HG03097 (cell line): ENCODE measurements at regions not wholly inside any gene's neighbourhood (a gene's known extent, or its start where the extent isn't known, plus 50 kb on each side); places are given as distances from the start of the nearest gene placed in this dataset.

ENCODE experiments used
- ATAC-seq: cut with Tn5 transposase; IDR thresholded peaks from one replicate; pipeline ENCODE4 v1.9.1; 2021; ENCODE audit not compliant: unreplicated experiment, low FRiP score

DNA sequence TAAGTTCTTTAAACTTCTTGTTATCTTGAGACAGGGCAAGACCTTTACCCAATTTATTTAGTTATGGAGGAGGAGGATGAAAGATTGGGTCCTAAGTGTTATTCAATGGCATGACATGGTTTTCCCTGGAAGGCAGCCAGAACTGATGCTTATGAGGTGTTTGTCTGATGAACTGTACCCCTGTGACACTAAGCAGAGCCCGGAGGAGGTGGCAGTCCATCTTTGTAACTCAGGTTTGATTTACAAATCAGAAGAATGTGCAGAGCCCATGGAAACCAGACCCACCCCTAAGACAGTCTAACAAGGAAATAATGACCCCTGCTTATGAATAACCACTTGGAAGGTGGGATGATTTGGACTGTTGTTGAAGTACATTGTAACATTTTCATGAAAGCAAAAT is 878.6 kb upstream of the NR2F2 start:
- no peak for ATAC-seq

DNA sequence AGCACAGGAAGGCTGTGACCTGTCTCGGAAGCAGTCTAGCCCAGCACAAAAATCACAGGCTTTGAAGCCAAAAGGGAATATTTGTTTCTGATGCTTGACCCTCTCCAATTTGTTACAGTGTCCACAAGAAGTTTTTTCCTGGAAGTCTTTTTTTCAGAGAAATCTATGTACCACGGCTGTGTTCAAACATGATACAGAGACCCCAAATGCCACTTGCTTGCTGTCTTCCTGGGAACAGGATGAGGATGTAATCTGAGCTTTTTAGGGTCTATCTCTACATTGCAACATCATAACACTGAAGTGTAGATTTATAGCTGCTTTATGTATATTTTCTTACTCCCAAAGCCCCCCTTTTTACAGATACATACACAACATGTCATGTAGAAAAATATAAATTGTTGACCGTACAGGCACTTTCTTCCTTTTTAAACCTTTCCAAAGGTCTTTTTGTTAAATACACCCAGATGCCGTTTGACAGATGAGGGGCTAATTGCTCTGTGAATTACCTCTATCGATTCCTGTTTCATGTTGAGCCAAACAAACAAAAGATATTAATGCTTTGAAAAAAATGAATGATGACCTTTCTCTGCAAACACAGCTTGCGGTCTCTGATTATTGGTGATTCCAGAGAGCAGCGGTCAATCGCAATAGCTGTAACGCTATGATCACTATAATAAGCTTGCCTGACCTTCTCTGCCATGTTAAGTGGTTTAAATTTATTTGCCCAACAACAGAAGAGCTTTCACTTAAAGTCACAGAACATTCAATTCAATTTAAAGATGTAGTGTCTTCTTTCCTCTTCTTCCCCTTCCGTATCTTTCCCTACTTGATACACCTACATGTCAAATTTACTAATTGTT is 875.9 kb upstream of the NR2F2 start:
- no peak for ATAC-seq

DNA sequence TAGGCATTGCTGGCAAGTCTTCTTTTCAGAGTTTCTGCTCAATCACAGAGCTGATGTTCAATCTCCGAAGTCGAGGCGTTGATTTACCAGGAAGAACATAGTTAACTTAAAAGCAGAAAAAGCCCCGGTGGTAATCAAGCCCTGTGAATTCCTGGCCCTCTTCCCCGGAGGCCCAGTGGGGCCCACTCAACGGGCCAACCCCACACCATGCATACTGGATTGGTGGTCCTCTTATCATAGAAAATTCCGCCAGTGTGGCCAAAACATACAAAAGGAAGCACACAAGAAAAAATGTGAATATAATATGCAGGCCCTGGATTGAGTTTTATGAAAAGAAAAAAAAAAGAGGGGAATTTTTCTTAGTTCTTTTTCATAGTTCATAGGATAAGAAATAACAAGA is 873.0 kb upstream of the NR2F2 start:
- no peak for ATAC-seq

DNA sequence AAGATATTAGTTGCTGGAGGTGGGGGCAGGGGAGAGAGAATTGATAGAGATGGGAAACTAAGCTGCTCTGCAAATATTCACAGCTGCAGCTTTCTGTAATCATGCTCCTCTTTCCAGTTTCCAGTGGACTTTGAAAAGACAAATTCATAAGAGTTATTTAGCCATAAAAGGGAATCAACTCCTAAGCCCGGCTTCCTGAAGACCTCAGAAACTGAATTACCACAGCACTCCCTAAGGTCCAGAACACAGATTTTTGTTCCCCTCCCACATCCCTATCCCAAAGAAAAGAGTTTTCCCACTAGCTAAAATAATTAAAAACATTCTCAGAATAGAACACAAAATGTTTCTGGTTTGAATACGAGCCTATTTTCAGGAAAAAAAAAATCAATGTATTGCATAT is 871.8 kb upstream of the NR2F2 start:
- ATAC-seq, result no peak

DNA sequence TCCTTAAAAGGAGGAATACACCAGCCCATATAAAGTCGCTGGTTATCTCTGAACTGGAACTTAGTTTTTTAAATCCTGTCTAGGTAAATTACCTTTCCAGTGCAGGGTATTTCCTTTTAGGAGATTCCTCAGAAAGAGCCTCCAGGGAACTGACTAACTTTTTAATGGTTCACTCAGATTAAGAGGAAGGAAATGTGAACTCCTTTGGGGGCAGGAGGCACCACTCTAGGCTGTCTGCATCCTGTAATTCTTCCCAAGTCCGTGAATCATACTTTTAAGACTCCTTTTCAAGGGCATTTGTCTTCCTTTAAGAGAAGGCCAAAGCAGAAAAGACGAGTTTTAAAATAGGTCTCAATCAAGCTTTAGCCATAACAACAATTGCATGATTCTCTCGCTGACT is 871.2 kb upstream of the NR2F2 start:
- ATAC-seq, result no peak

DNA sequence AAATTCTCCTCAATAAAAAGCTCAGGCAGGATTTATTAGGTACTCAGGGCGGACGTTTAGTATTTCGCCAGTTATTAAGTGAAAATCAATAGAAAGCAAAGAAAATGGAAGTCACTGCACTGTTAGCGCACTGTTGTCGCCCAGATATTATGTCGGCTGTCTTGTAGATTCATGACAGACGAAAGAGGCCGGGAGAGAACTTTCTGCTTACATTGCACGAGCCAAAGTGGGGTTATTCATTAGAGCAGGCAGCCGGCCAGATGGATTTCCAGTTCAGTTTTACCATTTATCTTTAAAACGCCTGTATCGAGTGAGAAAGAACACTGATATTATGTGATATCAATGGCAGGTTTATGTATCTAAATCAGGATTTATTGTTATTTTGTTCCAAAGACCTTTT is 866.0 kb upstream of the NR2F2 start:
- ATAC-seq, result no peak

DNA sequence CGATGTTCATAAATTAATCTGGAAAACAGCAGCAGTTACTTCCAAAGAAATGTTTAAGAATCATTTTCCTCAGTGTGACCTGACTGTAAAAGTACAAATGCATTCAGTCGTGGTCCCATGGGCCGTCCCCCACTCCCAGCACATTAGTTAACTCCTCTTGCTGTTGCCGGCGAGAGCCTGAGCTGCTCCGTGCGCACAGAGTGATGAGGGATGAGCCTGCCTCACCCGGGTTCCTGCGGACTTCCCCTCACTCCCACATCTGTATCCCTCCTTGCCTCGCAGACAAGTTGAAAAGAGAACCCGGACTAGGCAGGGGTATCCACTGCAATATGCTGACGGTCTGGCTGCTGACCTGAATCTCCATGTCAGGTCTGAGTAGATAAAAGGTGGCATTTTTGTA is 861.7 kb upstream of the NR2F2 start:
- ATAC-seq, result no peak

DNA sequence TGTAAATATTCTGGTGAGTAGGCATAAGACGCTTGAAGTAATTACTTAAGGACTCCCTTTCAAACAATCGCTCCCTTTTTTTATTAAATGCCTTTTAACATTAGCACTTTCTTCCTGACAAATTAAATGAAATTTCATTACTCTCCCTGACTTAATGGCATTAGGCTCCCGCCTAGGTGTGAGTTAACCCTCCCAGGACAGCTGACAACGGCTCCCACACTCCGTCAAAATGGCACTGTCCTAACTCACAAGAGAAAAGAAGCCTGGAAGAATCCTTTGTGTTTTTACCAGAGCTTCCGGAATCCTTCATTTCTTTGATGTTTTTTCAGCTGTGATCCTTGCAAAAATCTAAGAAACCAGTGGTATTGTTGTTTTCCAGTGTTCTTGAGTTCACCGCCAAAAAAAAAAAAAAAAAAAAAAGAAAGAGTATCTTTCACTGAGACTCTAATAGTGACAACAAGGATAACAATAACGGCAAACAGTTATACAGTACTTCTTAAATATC is 861.0 kb upstream of the NR2F2 start:
- no peak for ATAC-seq

DNA sequence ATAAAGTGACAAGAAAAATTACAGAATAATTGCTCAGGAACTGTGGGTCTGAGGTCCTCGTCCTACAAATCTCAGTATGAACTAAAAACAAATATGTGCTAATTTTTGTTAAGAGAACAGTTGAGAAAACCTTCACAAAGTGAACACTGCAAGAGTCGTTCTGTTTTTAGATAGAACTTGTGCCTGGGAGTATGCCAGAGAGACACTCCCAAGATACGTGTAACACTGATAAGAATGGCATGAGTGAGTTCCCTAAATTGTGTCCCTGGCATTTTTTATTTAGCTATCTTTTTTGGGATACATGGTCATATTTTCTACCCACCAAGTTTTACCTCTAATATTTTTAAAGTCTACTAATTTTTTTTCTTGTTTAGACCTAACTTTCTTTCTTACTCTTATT is 860.0 kb upstream of the NR2F2 start:
- ATAC-seq, result no peak

DNA sequence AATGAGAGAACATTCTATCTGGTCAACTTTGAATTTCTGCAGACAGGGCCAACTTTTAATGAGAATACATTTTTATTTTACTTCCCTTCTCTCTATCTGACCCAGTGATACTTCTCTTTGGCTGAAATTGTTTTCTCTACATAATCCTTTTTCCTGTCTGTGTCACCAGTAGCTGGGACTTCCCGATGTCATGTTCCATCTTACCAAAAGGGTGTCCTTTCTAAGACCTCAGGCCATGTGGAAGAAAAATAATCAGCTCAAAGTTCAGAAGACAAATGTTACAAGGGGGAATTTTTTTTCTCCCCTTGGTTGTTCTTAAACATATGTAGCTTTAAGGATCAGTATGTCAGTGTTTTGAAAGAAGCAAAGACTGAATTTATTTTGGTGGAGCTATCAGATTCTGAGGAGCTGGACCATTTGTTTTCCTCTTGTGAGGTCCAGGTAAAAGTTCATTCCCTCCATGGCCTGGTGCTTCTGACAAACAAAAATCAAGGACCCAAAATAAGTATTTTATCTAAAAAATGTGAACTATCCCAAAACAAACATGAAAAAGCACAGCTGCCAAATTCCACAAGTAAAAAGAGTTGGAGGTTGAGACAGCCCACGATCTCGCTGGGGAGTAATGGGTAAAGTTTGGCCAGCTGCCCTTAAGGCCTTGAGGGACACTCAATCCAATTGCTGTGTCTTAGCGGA is 859.4 kb upstream of the NR2F2 start:
- ATAC-seq, result no peak

DNA sequence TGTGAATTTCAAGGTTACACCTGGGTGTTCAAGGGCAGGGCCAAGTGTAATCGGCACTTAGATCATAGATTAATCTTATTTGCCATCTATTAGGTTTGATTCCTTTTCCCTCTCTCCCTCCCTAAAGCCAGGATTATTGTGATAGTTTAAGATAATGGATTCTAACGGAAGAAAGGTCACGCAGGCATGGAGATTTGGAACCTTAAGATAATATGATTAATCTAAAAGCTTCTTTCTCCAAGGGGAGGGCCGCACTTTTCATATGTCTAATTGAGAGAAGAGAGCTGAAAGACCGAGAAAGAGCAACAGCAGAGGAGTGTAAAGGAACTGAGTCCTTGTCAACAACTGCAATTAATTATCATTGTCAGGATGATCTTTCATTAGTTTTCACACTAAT is 858.8 kb upstream of the NR2F2 start:
- ATAC-seq, result no peak

DNA sequence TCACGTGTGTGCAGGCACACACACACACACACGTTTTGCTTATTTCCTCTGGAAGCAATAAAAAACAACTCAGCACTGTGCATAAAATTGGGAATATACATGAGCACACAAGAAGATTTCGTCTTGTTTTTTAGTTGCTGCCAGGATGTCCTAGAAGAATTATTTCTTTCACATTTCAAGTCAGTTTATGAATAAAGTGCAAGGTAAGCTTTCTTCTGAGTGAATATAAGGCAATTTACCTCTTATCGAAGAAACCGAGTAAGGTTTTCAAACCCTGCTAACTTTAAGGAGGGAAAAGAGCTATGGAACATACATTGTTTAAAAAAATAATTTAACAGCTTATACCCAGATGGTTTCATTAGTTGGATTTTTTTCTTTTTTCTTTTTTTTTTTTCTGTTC is 855.4 kb upstream of the NR2F2 start:
- ATAC-seq, result no peak

DNA sequence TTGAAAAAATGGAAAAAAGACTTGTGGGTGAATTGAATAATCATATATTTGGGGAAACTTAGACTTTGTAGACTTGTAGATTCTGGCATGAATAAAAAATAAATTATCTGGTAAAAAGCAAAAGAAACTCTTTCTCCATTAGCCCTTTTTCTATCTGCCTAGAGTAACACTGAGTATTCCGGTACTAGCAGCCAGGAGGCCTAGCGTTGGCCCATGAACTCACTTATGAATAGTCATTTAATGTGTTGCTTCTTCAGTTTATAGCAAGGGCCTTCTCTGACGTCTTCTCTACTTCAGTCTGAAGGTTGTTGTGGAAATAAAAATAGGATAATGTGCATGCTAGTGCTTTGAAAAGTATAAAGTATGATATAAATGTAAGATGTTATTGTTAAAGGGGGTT is 851.2 kb upstream of the NR2F2 start:
- ATAC-seq, result no peak

DNA sequence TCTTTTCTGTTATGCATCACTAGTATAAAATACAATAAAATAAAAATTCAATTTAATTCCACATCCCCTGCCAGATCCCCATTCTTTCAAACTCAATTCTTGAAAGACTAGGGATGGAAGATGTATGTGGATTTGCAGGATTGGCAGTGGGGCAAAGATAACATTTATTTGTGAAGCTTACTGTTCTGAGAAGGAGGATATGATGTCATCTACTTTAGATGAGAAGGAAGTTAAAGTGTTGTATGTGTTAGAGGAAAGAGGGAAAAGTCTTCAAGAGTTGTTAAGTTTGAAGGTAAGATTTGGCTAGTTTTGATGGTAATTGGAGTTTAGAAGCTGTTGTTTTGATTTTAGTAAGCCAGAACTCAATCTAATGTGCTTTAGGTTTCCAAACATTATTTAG is 845.1 kb upstream of the NR2F2 start:
- no peak for ATAC-seq

DNA sequence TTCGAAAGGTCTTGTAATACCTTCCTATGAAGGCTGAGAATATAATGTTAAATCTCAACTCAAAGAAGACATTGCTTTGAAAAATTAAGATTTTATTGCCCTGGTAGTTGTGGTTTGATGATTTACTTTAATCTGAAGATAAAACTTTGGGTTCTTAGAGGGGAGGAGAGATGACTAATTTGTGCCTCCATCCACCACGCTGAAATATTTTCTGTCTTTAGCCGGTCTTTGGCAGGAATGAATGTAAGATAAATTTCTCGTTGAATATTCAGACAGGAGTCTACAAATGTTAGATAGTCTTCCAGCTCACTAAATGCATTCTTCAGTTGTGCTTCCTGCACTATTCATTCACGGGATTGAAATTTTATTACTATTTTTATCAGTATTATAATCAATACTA is 844.3 kb upstream of the NR2F2 start:
- no peak for ATAC-seq

DNA sequence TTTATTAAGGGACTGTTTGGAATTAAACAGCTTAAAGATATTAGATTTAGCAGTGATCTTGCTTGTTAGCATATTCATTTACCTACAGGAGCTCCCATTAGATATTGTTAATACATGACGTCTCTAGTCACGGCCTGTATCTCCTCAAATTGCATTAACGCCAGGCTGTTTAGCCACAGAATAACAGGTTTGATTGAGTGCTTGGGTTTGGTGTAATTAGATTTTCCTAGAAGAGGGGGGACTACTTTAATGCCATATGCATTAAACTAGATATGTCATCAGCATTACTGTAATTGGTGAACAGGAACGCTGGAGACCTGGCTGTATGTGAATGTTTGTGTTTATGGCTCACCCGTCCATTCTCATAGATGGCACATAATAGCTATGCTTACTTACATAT is 841.4 kb upstream of the NR2F2 start:
- no peak for ATAC-seq

DNA sequence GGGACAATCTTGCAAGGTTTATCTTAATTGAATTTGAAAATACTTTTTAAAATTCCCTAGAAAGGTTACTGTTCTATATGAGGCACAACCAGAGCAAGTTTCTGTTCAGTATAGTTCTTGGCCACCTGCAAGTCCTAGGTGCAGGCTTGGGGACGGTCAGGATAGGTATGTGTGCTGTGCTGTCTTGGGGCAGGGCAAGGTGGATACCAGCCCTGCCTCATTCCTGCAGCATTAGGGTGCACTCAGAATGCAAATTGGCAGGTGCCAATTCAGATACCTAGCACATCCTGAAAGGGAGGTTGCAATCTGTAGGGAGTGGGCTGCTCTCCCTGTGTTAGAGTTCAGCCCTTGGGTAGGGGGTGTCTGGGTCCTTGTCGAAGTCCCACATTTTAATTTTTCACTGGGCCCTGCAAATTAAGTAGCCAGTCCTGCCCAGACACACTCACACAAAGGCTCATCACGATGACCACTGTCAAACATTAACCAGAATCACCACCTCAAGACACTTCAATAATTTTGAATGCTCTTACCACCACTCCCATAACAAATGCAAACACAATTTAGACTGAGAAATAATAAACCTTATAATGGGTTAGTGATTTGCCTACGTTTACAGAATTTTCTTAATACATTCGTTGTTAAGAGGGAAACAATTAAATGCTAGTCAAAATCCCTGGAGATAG is 838.0 kb upstream of the NR2F2 start:
- ATAC-seq, result no peak

DNA sequence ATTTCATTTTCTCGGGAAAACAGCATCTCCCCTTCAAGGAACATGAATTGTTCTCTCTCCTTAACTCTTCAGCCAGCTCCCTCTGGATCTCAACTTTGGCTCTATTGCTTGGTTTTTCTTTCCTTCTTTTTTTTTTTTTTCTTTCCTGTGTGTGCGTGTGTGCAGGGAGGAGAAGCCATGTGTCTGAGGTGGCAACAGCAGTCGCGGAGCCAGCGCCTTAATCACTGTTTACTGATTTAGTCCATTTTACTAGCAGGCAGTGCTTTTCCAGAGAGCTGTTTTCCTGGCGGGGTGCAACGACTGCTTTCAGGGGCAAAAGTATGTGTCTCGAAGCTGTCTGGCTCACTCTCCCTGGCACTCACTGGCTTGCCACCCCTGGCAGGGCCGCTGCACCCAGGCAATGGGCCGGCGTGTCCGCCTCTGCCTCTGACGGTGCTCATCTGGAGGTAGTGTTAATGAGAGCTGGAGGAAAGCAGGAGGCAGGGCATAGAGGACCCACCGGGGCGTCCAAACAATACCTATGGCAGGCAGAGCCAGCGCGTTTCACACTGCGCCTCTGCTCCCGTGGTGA is 835.4 kb upstream of the NR2F2 start:
- ATAC-seq, result no peak

DNA sequence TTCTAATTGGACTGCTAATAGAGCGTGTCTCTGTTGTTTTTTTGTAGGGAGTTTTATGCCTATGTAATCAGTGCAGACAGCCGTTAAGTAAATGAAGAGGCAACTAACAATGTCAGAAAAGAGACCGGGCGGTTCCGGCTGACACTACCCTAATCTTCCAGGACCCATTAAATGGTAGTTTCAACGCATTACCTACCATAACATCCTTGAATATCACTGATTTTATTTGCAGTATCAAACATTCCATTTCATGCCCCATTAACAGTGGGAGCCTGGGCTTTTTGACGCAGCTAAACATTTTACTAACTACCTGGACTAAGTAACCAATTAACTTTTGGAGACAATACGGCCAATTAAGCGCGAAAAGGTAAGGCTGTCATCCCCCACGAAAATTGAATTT is 832.9 kb upstream of the NR2F2 start:
- ATAC-seq, result no peak

DNA sequence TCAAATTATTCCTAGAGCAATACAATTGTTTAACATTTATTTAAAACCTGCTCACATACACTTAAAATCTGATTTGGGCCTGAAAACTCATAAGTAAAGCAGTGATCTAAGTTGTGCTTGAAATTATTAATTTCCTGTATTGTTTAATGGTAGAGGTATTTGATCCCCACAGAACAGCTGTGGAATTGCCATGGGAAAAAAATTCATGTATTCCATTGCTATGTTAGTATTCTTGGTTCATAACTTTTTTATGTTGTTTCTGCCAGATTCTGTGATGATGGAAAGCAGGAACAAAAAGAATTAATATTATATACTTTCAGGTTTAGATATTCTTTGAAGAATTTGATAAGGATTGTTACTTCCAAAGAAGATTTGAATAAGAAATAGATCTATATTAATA is 831.5 kb upstream of the NR2F2 start:
- no peak for ATAC-seq

DNA sequence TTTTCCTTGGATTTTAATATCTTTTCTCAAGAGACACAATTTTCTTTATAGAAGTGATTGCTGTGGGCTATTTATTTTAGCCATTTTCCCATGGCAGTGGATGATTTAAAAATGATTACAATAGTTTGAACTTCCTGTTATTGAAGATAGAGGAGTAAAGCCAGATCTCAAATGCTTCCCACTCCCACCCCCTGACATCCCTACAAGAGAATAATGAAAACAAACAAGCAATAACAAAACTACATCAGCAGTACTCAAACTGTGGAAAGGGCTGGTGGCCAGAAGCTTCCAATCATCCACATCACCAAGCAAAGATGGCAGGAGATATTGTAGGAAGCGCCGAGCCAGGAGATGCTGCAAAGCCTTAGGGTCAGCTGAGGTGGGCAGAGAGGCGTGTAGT is 831.1 kb upstream of the NR2F2 start:
- no peak for ATAC-seq
